Parathyroid adenoma (tissue), 2 donors: ENCODE measurements at regions not wholly inside any gene's neighbourhood (a gene's known extent, or its start where the extent isn't known, plus 50 kb on each side); places are given as distances from the start of the nearest gene placed in this dataset.

Experiments used
- H2AFZ ChIP-seq: fragments of 300-600 bp; sonication (generic); one replicate; pipeline ENCODE4 v1.7.0; 2017; ENCODE audit warnings: antibody characterized with exemption, mild to moderate bottlenecking
- H3K27ac ChIP-seq: fragments of 300-600 bp; sonication (generic); one replicate; pipeline ENCODE4 v1.7.0; 2017
- H3K27me3 ChIP-seq: fragments of 300-600 bp; sonication (generic); one replicate; pipeline ENCODE4 v1.7.0; 2017; ENCODE audit warnings: low read length; ENCODE audit not compliant: control insufficient read depth, insufficient read depth
- H3K36me3 ChIP-seq: fragments of 300-600 bp; sonication (generic); one replicate; pipeline ENCODE4 v1.7.0; 2017; ENCODE audit warnings: low read length; ENCODE audit not compliant: control insufficient read depth, insufficient read depth
- H3K4me1 ChIP-seq: fragments of 300-600 bp; sonication (generic); one replicate; pipeline ENCODE4 v1.7.0; 2017; ENCODE audit warnings: control low read depth
- H3K4me2 ChIP-seq: fragments of 300-600 bp; sonication (generic); one replicate; pipeline ENCODE4 v1.7.0; 2017; ENCODE audit warnings: low read length
- H3K4me3 ChIP-seq: fragments of 300-600 bp; sonication (generic); one replicate; pipeline ENCODE4 v1.7.0; 2017; ENCODE audit warnings: low read depth, low read length
- H3K79me2 ChIP-seq: fragments of 300-600 bp; sonication (generic); one replicate; pipeline ENCODE4 v1.7.0; 2017; ENCODE audit warnings: control low read depth
- H3K9ac ChIP-seq: fragments of 300-600 bp; sonication (generic); one replicate; pipeline ENCODE4 v1.7.0; 2017; ENCODE audit warnings: mild to moderate bottlenecking
- H3K9me3 ChIP-seq: fragments of 300-600 bp; sonication (generic); one replicate; pipeline ENCODE4 v1.7.0; 2017; ENCODE audit warnings: low read length; ENCODE audit not compliant: control insufficient read depth
- CTCF ChIP-seq: fragments of 300-600 bp; sonication (generic); IDR thresholded peaks from one replicate; pipeline ENCODE4 v1.7.0; 2017; ENCODE audit warnings: antibody characterized with exemption, mild to moderate bottlenecking
- donor health status: primary hyperparathyroidism.

DNA sequence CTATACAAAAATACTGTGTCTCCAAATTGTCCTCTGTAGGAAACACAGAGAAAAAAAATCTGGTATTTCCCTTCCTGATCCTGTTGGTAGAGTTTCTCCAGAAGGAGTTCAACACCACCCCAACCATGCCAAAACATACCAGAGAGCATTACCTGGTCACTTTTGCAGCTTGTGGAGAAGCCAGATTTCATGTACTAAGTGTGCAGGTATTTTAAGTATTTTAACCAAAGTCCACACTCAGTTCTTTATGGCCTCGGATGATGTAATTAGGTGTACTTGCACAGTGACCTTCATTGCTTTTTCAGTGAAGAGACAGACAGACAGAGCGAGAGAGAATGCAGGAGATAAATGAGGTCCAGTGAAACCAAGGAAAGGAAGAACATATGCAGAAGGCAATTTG, 2046.8 kb upstream of the CDH9 start:
- no peaks in the 10 kb centered on the region for H3K79me2 ChIP-seq
- no peaks in the 10 kb centered on the region for H3K4me1 ChIP-seq
- H3K9me3 ChIP-seq, result no peaks in the 10 kb centered on the region
- H3K36me3 ChIP-seq, result no peaks in the 10 kb centered on the region
- no peak overlapping the region for H2AFZ ChIP-seq
- H3K27me3 ChIP-seq, result no peaks in the 10 kb centered on the region
- no peak overlapping the region for H3K4me2 ChIP-seq
- H3K4me3 ChIP-seq, result no peak overlapping the region
- H3K9ac ChIP-seq, result no peak overlapping the region
- H3K27ac ChIP-seq, result no peak overlapping the region
- no peak for TF ChIP-seq CTCF

- Histone ChIP-seq H3K4me3 (no peak overlapping the region), H3K79me2 (no peaks in the 10 kb centered on the region), H3K4me1 (no peaks in the 10 kb centered on the region), H3K4me2 (no peak overlapping the region), H3K9ac (no peak overlapping the region), H3K36me3 (no peaks in the 10 kb centered on the region), H2AFZ (no peak overlapping the region), H3K9me3 (no peaks in the 10 kb centered on the region), H3K27me3 (no peaks in the 10 kb centered on the region), H3K27ac (no peak overlapping the region)
- no peak for TF ChIP-seq CTCF
Observed at GRCh38 chr5:29079771-29080170, 2041.4 kb upstream of the CDH9 start.

DNA sequence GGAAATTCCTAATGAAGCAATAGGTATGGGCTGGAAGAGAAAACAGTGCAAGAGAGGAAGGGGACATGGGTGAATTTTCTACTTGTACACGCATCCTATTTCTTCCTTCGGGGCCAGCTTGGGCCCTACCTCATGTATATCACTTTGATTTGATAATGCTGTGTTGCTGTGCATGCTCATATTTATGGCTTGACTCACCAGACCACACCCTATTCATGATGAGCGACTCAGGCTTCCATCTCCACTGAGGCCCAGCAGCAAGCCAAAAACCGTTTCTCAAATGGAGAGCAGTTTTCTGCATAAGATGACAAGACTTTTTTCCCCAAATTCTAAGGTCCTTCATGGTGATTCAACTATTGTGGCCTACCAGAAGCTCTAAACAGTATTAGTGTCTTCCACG, 2039.1 kb upstream of the CDH9 start:
- Histone ChIP-seq H3K27me3 (no peaks in the 10 kb centered on the region), H3K4me1 (no peaks in the 10 kb centered on the region), H3K9me3 (no peaks in the 10 kb centered on the region), H2AFZ (no peak overlapping the region), H3K4me2 (no peak overlapping the region), H3K27ac (no peak overlapping the region), H3K9ac (no peak overlapping the region), H3K79me2 (no peaks in the 10 kb centered on the region), H3K4me3 (no peak overlapping the region), H3K36me3 (no peaks in the 10 kb centered on the region)
- no peak for TF ChIP-seq CTCF

GRCh38 chr5:29069104-29069402, 2030.7 kb upstream of the CDH9 start:
- H3K79me2 ChIP-seq, result no peaks in the 10 kb centered on the region
- H3K36me3 ChIP-seq, result no peaks in the 10 kb centered on the region
- H3K9ac ChIP-seq, result no peak overlapping the region
- H3K27me3 ChIP-seq, result no peaks in the 10 kb centered on the region
- TF ChIP-seq CTCF, result no peak
- H3K4me1 ChIP-seq, result no peaks in the 10 kb centered on the region
- H3K27ac ChIP-seq, result no peak overlapping the region
- no peak overlapping the region for H3K4me2 ChIP-seq
- no peaks in the 10 kb centered on the region for H3K9me3 ChIP-seq
- H3K4me3 ChIP-seq, result no peak overlapping the region
- H2AFZ ChIP-seq, result no peak overlapping the region

DNA sequence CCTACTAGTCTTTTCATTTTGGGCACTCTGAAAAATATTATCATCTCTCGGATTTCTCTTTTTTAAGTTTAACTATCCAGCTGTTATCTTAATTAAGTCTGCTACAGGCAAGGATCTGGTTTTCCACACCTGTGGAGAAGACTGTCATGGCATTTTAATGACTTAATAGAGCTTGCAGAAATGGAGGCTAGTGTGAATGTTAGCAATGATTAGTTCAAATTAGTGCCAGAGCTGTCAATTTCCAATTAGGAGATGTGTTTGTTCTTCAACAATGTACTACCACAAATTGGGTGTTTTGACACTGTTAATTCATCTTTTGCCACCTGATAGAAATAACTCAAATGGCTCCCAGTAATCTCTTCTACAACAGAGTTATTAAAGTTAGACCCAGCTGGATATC, 2023.0 kb upstream of the CDH9 start:
- H3K9ac ChIP-seq, result no peak overlapping the region
- TF ChIP-seq CTCF, result no peak
- H3K36me3 ChIP-seq, result no peaks in the 10 kb centered on the region
- no peaks in the 10 kb centered on the region for H3K27me3 ChIP-seq
- no peaks in the 10 kb centered on the region for H3K79me2 ChIP-seq
- H3K4me1 ChIP-seq, result no peaks in the 10 kb centered on the region
- H3K9me3 ChIP-seq, result no peaks in the 10 kb centered on the region
- no peak overlapping the region for H3K4me2 ChIP-seq
- H3K4me3 ChIP-seq, result no peak overlapping the region
- no peak overlapping the region for H3K27ac ChIP-seq
- no peak overlapping the region for H2AFZ ChIP-seq
